GM12878 (cell line): ENCODE measurements at regions not wholly inside any gene's neighbourhood (a gene's known extent, or its start where the extent isn't known, plus 50 kb on each side); places are given as distances from the start of the nearest gene placed in this dataset.

Experiments
- ATAC-seq: fragments of 200-7000 bp; cut with Tn5 transposase; 3 replicates; pipeline ENCODE4 v1.9.1; 2020; ENCODE audit warnings: mild to moderate bottlenecking, moderate library complexity
- BruUV-seq: library from RNA; stranded (reverse); fragments of 400-500 nt; replicated peaks from 2 replicates; lab custom pipeline; 2021; lab: Mats Ljungman, UMichigan
- CTCF ChIA-PET: fragments of 300-600 bp; sonication (Branson Sonifier 250); formaldehyde crosslinking; extraction: SDS; loops from one replicate; lab custom pipeline; 2021; ENCODE audit warnings: inconsistent platforms; lab: Yijun Ruan, JAX
- POLR2A ChIA-PET: fragments of 350-600 bp; formaldehyde crosslinking; extraction: SDS; loops from one replicate; lab custom pipeline; 2021; ENCODE audit warnings: inconsistent platforms; lab: Charles Lee
- RAD21 ChIA-PET: fragments of 300-600 bp; sonication (Branson Sonifier 250); formaldehyde crosslinking; loops from one replicate; lab custom pipeline; 2023; ENCODE audit warnings: antibody characterized with exemption; ENCODE audit not compliant: unreplicated experiment; lab: Charles Lee
- SMC1A ChIA-PET: fragments of 300-600 bp; sonication (Branson Sonifier 250); formaldehyde crosslinking; loops from one replicate; lab custom pipeline; 2023; ENCODE audit not compliant: unreplicated experiment, uncharacterized antibody; lab: Charles Lee
- DNase-seq: peaks from one replicate; pipeline ENCODE4 v3.0.0-alpha.2; 2011; ENCODE audit warnings: low read depth, low spot score
- FAIRE-seq: peaks from 3 replicates; lab custom pipeline; 2011; peaks lifted over from hg19 to GRCh38; lab: Jason Lieb, UNC
- H2AFZ ChIP-seq: 2 replicates; pipeline ENCODE4 v1.6.0; 2011; ENCODE audit warnings: low read depth, low read length, control low read depth; ENCODE audit not compliant: control insufficient read depth
- H3K27ac ChIP-seq: 2 replicates; pipeline ENCODE4 v1.5.1; 2011; ENCODE audit warnings: control low read depth; ENCODE audit not compliant: control insufficient read depth, insufficient read depth
- H3K27me3 ChIP-seq, 2 experiments: replicated peaks in 1 of 2; 2 replicates each; pipeline versions ENCODE4 v1.6.0 to v1.6.1; 2011; ENCODE audit warnings: low read length in 1 of 2; ENCODE audit not compliant: control insufficient read depth in 2 of 2, insufficient read depth in 2 of 2
- H3K36me3 ChIP-seq, 2 experiments: 2 replicates each; pipeline ENCODE4 v1.5.1; 2011; ENCODE audit warnings: low read length in 1 of 2; ENCODE audit not compliant: control insufficient read depth in 2 of 2, insufficient read depth in 2 of 2
- H3K4me1 ChIP-seq: 2 replicates; pipeline ENCODE4 v1.6.1; 2011; ENCODE audit warnings: mild to moderate bottlenecking, low read length, moderate library complexity, mixed read lengths; ENCODE audit not compliant: control insufficient read depth, insufficient read depth
- H3K4me2 ChIP-seq: 2 replicates; pipeline ENCODE4 v1.6.0; 2011; ENCODE audit warnings: control low read depth; ENCODE audit not compliant: control insufficient read depth, insufficient read depth
- H3K4me3 ChIP-seq: fragments of 200-600 bp; sonication (generic); 2 replicates; pipeline ENCODE4 v1.5.1; 2016
- H3K79me2 ChIP-seq: 2 replicates; pipeline ENCODE4 v1.6.0; 2011; ENCODE audit warnings: low read length; ENCODE audit not compliant: control insufficient read depth, insufficient read depth
- H3K9ac ChIP-seq: 2 replicates; pipeline ENCODE4 v1.8.0; 2011; ENCODE audit warnings: low read length, control low read depth, mixed read lengths; ENCODE audit not compliant: control insufficient read depth, insufficient read depth
- H3K9me3 ChIP-seq: replicated peaks from 3 replicates; pipeline ENCODE4 v1.5.1; 2011; ENCODE audit warnings: mild to moderate bottlenecking, low read length; ENCODE audit not compliant: control insufficient read depth, insufficient read depth
- H4K20me1 ChIP-seq: 2 replicates; pipeline ENCODE4 v1.6.0; 2011; ENCODE audit not compliant: control insufficient read depth, insufficient read depth
- ASH2L ChIP-seq: fragments of 300-600, 200-600 bp; sonication (generic); IDR thresholded peaks from 2 replicates; pipeline ENCODE4 v1.6.1; 2017; ENCODE audit warnings: low read depth, mild to moderate bottlenecking, borderline replicate concordance
- JUND ChIP-seq: IDR thresholded peaks from 2 replicates; pipeline ENCODE4 v1.6.1; 2012; ENCODE audit warnings: low read depth, mild to moderate bottlenecking, low read length, improper control_type of control experiment, moderate library complexity
- MTA2 ChIP-seq: fragments of 450-650 bp; IDR thresholded peaks from 2 replicates; pipeline ENCODE4 v1.6.1; 2016; ENCODE audit warnings: low read depth, mild to moderate bottlenecking, moderate library complexity
- MYC ChIP-seq: IDR thresholded peaks from 2 replicates; pipeline ENCODE4 v1.6.1; 2011; ENCODE audit warnings: mild to moderate bottlenecking, low read length, moderate library complexity, inconsistent platforms; ENCODE audit not compliant: insufficient read depth, insufficient replicate concordance, insufficient read length, severe bottlenecking
- RBBP5 ChIP-seq: fragments of 200-600 bp; sonication (generic); conservative IDR thresholded peaks from 2 replicates; pipeline ENCODE4 v1.6.1; 2016
- SMAD1 ChIP-seq: fragments of 450-650 bp; IDR thresholded peaks from 2 replicates; pipeline ENCODE4 v1.6.1; 2018; ENCODE audit warnings: mild to moderate bottlenecking, low read depth; ENCODE audit not compliant: partially characterized antibody
- ZNF274 ChIP-seq: IDR thresholded peaks from one replicate; pipeline ENCODE4 v1.8.0; 2011; ENCODE audit not compliant: insufficient read length, insufficient read depth
- WGBS: methylation state at CpG from one replicate; pipeline ENCODE4 v1.1.6; 2016; ENCODE audit warnings: low lambda C conversion rate; ENCODE audit not compliant: insufficient replicate concordance, insufficient coverage; ENCODE audit errors: missing lambda C conversion rate; 5-methylcytosine and 5-hydroxymethylcytosine counted together
- in situ Hi-C: fragments of 300-500 bp; cut with MboI; formaldehyde crosslinking; loops from 9 replicates; pipeline ENCODE4 v1.14.3; 2018; ENCODE audit warnings: mixed read lengths
- intact Hi-C: fragments of 100-400 bp; cut with micrococcal nuclease; formaldehyde crosslinking; loops from one replicate; pipeline ENCODE4 v1.14.2; 2022; ENCODE audit not compliant: unreplicated experiment
- TF ChIP-seq, protein P1 (sequence below): fragments of 450-650 bp; formaldehyde crosslinking; IDR thresholded peaks from 2 replicates; pipeline ENCODE4 v1.4.0; 2022; ENCODE audit warnings: mild to moderate bottlenecking, moderate library complexity
- TF ChIP-seq, protein P2 (sequence below): fragments of 450-650 bp; formaldehyde crosslinking; IDR thresholded peaks from 2 replicates; pipeline ENCODE4 v1.4.0; 2020; ENCODE audit warnings: mild to moderate bottlenecking, moderate library complexity
- TF ChIP-seq, protein P3 (sequence below): fragments of 450-650 bp; IDR thresholded peaks from 2 replicates; pipeline ENCODE4 v1.6.1; 2017; ENCODE audit warnings: mild to moderate bottlenecking

DNA sequence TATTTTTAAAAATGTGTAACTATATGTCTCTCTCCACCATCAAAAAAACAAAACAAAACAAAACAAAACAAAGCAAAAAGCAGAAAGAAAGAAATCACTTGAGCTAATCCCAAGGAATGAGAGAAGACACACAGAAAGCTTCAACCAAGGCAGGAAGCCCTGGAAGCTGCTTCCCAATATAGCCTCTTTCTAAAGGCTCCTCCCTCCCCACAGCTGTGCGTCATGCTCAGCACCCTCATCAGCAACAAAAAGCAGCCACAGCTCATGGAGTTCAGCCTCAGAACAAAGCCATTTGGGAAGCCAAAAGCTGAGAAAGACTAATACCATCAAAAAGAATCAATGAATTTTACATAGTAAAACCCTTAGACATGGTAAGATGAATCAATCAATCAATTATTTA, 501.6 kb upstream of the SMIM31 start:
- in situ Hi-C loops (no loop called here), intact Hi-C loops (no loop called here)
- SMC1A ChIA-PET, result no interaction called here
- H3K4me2 ChIP-seq, result no peak overlapping the region
- H3K4me3 ChIP-seq, result no peak overlapping the region
- RAD21 ChIA-PET, result no interaction called here
- no peak for ATAC-seq
- POLR2A ChIA-PET, result no interaction called here
- 0% methylated on average over 1 of the region's 1 CpG for WGBS
- no peaks in the 10 kb centered on the region for H3K4me1 ChIP-seq
- H3K9ac ChIP-seq, result no peak overlapping the region
- TF ChIP-seq, protein P1, sequence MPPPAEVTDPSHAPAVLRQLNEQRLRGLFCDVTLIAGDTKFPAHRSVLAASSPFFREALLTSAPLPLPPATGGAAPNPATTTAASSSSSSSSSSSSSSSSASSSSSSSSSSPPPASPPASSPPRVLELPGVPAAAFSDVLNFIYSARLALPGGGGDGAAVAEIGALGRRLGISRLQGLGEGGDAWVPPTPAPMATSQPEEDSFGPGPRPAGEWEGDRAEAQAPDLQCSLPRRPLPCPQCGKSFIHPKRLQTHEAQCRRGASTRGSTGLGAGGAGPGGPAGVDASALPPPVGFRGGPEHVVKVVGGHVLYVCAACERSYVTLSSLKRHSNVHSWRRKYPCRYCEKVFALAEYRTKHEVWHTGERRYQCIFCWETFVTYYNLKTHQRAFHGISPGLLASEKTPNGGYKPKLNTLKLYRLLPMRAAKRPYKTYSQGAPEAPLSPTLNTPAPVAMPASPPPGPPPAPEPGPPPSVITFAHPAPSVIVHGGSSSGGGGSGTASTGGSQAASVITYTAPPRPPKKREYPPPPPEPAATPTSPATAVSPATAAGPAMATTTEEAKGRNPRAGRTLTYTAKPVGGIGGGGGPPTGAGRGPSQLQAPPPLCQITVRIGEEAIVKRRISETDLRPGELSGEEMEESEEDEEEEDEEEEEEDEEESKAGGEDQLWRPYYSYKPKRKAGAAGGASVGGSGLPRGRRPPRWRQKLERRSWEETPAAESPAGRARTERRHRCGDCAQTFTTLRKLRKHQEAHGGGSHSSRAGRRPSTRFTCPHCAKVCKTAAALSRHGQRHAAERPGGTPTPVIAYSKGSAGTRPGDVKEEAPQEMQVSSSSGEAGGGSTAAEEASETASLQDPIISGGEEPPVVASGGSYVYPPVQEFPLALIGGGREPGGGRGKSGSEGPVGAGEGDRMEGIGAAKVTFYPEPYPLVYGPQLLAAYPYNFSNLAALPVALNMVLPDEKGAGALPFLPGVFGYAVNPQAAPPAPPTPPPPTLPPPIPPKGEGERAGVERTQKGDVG (CRISPR knock-in tag), result no peak
- TF ChIP-seq ZNF274 (no peak), SMAD1 (no peak), JUND (no peak), RBBP5 (no peak), MTA2 (no peak), ASH2L (no peak), MYC (no peak)
- TF ChIP-seq, protein P2, sequence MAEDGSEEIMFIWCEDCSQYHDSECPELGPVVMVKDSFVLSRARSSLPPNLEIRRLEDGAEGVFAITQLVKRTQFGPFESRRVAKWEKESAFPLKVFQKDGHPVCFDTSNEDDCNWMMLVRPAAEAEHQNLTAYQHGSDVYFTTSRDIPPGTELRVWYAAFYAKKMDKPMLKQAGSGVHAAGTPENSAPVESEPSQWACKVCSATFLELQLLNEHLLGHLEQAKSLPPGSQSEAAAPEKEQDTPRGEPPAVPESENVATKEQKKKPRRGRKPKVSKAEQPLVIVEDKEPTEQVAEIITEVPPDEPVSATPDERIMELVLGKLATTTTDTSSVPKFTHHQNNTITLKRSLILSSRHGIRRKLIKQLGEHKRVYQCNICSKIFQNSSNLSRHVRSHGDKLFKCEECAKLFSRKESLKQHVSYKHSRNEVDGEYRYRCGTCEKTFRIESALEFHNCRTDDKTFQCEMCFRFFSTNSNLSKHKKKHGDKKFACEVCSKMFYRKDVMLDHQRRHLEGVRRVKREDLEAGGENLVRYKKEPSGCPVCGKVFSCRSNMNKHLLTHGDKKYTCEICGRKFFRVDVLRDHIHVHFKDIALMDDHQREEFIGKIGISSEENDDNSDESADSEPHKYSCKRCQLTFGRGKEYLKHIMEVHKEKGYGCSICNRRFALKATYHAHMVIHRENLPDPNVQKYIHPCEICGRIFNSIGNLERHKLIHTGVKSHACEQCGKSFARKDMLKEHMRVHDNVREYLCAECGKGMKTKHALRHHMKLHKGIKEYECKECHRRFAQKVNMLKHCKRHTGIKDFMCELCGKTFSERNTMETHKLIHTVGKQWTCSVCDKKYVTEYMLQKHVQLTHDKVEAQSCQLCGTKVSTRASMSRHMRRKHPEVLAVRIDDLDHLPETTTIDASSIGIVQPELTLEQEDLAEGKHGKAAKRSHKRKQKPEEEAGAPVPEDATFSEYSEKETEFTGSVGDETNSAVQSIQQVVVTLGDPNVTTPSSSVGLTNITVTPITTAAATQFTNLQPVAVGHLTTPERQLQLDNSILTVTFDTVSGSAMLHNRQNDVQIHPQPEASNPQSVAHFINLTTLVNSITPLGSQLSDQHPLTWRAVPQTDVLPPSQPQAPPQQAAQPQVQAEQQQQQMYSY, result no peak
- TF ChIP-seq, protein P3, sequence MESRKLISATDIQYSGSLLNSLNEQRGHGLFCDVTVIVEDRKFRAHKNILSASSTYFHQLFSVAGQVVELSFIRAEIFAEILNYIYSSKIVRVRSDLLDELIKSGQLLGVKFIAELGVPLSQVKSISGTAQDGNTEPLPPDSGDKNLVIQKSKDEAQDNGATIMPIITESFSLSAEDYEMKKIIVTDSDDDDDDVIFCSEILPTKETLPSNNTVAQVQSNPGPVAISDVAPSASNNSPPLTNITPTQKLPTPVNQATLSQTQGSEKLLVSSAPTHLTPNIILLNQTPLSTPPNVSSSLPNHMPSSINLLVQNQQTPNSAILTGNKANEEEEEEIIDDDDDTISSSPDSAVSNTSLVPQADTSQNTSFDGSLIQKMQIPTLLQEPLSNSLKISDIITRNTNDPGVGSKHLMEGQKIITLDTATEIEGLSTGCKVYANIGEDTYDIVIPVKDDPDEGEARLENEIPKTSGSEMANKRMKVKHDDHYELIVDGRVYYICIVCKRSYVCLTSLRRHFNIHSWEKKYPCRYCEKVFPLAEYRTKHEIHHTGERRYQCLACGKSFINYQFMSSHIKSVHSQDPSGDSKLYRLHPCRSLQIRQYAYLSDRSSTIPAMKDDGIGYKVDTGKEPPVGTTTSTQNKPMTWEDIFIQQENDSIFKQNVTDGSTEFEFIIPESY, result no peak
- no peaks in the 10 kb centered on the region for H4K20me1 ChIP-seq
- no peak for DNase-seq
- no TSS peak for BruUV-seq
- H3K36me3 ChIP-seq, result no peaks in the 10 kb centered on the region
- FAIRE-seq, result no peak
- no peaks in the 10 kb centered on the region for H3K27me3 ChIP-seq
- no peaks in the 10 kb centered on the region for H3K9me3 ChIP-seq
- H3K27ac ChIP-seq, result no peak overlapping the region
- H2AFZ ChIP-seq, result no peak overlapping the region
- CTCF ChIA-PET, result no interaction called here
- no peaks in the 10 kb centered on the region for H3K79me2 ChIP-seq
